Psoas muscle (tissue), 7 donors: ENCODE measurements at regions not wholly inside any gene's neighbourhood (a gene's known extent, or its start where the extent isn't known, plus 50 kb on each side); places are given as distances from the start of the nearest gene placed in this dataset.
"Not testable (repeated sequence)": the region's sequence is repeated elsewhere in the genome, so short reads cannot be mapped to it uniquely, and the experiment has no call there.

ENCODE experiments used
- ATAC-seq, 4 donors: fragments of 200-7000 bp; cut with Tn5 transposase; one replicate each; pipeline ENCODE4 v1.9.1; 2020; ENCODE audit warnings: moderate library complexity in 3 of 4, mild to moderate bottlenecking in 2 of 4
- DNase-seq, 2 donors: peaks; one replicate each; pipeline ENCODE4 v3.0.0-alpha.2; 2020
- H3K27ac ChIP-seq: fragments of 200-600 bp; one replicate; pipeline ENCODE4 v1.8.0; 2022
- H3K27me3 ChIP-seq, 3 donors: fragments of 200-600 bp in 1 of 3; one replicate each; pipeline versions ENCODE4 v1.6.1 to v1.8.0; 2013 to 2022; ENCODE audit warnings: low read length in 2 of 3, mild to moderate bottlenecking in 2 of 3, moderate library complexity in 1 of 3; ENCODE audit not compliant: insufficient read depth in 3 of 3
- H3K36me3 ChIP-seq, 2 donors: fragments of 200-600 bp in 1 of 2; one replicate each; pipeline versions ENCODE4 v1.6.1 to v1.8.0; 2013 to 2022; ENCODE audit warnings: low read depth in 1 of 2, mild to moderate bottlenecking in 1 of 2, moderate library complexity in 1 of 2; ENCODE audit not compliant: insufficient read depth in 1 of 2
- H3K4me1 ChIP-seq: fragments of 200-600 bp; one replicate; pipeline ENCODE4 v1.8.0; 2022
- H3K4me3 ChIP-seq: fragments of 200-600 bp; one replicate; pipeline ENCODE4 v1.8.0; 2022; ENCODE audit warnings: mild to moderate bottlenecking
- H3K9me3 ChIP-seq: fragments of 200-600 bp; one replicate; pipeline ENCODE4 v1.8.0; 2022
- WGBS, 3 donors: extraction: QIAGEN DNeasy Blood & Tissue Kit; methylation state at CpG; one replicate each; pipeline versions ENCODE4 v1.1.6 to v1.1.7; 2013; 5-methylcytosine and 5-hydroxymethylcytosine counted together
- intact Hi-C, 2 donors: fragments of 100-400 bp; cut with DNase I; formaldehyde crosslinking; loops; one replicate each; pipeline versions ENCODE4 v1.11.0 to v1.14.2; 2022
- TF ChIP-seq, protein P1 (sequence below): fragments of 200-600 bp; IDR thresholded peaks from one replicate; pipeline ENCODE4 v1.8.0; 2022; ENCODE audit warnings: antibody characterized with exemption
- donor health status: healthy with polysubstance abuse.
- donor health status: DM: no; HTN: no; CAD: no; lungs with moderate emphysema.
- donor health status: Bipolar disorder and iron deficiency.
- donor health status: healthy.
- donor health status: DM: yes; HTN: yes; CAD: no.
- donor health status: DM: no; HTN: no; CAD: no.
- donor health status: DM: yes; HTN: yes; CAD: no.

DNA sequence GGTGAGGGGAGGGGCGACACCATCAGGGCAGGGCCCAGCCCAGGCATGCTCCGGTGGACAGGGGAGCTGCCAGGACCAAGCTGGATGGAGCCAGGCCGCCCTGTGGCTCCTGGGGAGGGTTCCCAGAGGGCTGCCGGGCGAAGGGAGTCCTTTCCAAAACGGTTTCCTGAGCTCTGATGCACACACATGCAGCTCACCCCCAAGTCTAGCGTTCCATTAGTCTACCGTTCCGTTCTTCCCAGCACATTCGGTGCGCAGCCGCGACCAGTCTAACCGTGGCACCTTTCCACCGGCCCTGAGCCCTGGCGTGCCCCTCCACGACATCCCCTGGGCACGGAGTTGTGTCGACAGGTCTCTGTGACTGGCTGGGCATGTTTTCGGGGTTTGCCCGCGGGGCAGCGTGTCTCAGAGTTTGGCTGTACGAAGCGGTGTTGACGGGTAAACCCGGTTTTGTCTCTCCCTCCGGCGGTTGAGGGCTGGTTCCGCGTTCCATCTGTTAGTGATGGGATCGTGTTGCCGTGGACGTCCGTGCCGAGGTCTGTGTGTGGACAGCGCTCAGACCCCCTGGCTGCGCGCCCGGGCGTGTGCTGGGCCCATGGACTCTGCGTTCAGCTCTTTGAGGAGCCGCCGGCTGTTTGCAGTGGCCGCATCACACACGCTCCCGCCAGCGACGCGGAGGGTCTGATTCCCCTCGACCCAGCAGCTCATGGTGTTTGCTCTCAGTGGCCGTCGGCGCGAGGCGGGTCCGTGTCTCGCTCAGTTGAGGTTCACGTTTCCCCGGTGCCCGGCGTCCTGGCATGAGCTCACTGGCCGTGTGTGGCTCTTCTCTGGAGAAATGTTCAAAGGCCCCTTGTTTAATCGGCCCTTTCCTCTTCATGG, 121.2 kb downstream of the IGLL1 start:
- no peak overlapping the region for H3K27ac ChIP-seq
- TF ChIP-seq, protein P1, sequence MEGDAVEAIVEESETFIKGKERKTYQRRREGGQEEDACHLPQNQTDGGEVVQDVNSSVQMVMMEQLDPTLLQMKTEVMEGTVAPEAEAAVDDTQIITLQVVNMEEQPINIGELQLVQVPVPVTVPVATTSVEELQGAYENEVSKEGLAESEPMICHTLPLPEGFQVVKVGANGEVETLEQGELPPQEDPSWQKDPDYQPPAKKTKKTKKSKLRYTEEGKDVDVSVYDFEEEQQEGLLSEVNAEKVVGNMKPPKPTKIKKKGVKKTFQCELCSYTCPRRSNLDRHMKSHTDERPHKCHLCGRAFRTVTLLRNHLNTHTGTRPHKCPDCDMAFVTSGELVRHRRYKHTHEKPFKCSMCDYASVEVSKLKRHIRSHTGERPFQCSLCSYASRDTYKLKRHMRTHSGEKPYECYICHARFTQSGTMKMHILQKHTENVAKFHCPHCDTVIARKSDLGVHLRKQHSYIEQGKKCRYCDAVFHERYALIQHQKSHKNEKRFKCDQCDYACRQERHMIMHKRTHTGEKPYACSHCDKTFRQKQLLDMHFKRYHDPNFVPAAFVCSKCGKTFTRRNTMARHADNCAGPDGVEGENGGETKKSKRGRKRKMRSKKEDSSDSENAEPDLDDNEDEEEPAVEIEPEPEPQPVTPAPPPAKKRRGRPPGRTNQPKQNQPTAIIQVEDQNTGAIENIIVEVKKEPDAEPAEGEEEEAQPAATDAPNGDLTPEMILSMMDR, result no peak
- intact Hi-C loops, result no loop called here
- no peaks in the 10 kb centered on the region for H3K36me3 ChIP-seq
- H3K4me1 ChIP-seq, result no peaks in the 10 kb centered on the region
- 83 to 89% (median 87%) methylated on average over 61 to 64 of the region's 64 CpGs for whole genome bisulfite sequencing, 3 donors
- H3K27me3 ChIP-seq, result peaks cover 0 to 39% (median 14%) of the 10 kb centered on the region in 3 donors
- ATAC-seq (no peak), DNase-seq (no peak)
- no peak overlapping the region for H3K4me3 ChIP-seq
- H3K9me3 ChIP-seq, result no peaks in the 10 kb centered on the region

DNA sequence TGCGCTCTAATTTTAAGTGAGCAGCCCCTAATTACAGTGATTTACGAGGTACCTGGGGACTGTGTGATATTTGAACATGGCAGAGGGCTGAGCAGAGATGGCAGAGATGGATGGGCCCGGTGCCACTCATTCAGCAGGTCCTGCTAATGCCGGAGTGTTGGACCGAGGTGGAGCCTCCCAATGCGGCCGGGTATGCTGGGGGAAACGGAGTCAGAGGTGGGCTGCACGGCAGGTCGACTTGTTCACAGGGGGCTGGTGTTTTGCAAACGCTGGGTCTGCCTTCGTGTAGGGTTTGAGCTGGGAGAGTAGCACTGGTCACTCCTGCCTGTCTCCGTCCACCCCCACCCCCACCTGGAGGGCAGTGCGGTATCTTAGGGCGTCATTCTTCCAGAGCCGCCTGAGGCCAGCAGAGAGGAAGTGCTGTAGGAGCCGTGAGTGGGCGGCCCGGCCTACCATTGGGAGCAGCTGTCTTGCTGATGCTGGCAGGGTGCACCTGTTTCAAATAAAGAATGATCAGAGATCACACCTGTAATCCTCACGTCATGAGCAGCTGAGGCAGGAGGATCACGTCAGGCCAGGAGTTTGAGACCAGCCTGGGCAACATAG, 122.6 kb downstream of the IGLL1 start:
- Histone ChIP-seq H3K4me1 (no peaks in the 10 kb centered on the region), H3K27ac (no peak overlapping the region), H3K9me3 (no peaks in the 10 kb centered on the region), H3K36me3 (no peaks in the 10 kb centered on the region), H3K27me3 (peaks cover 0 to 36% (median 14%) of the 10 kb centered on the region in 3 donors), H3K4me3 (no peak overlapping the region)
- ATAC-seq (no peak), DNase-seq (no peak)
- WGBS, 3 donors, result 50 to 55% (median 51%) methylated on average over 21 of the region's 21 CpGs
- intact Hi-C loops, result no loop called here
- TF ChIP-seq, protein P1, result no peak

DNA sequence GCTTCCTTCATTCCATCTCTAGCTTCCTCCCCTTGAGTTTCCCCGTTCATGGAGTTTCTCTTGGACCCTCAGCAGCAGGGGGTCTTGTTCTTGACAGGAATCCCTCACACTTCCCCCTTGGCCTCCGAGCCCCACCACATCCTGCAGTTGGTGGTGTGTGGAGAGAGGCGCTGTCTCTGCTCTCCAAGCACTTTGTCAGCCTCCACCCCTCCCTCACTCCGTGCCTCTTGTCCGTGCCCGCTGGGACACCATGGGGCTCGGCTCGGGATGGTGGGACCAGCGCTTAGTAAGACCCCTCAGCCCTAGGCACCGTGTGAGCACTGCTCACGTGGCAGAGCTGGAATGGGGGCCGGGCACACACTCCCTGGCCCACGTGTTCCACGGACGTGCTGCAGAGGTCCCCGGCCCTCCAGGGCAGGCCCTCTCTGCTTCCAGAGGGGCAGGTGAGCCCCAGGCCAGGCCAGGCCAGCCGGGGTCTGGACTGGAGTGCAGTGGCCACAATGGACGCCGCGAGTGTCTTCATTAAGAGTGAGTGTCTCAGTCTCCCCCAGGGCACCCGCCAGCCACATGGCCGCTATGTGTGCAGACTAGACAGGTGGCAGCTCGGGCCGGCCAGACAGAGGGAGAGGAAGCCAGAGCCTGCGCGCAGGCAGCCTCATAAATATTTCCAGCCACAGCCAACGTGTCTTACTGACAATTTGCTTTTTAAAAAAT, 123.3 kb downstream of the IGLL1 start:
- H3K4me3 ChIP-seq, H3K9me3 ChIP-seq, H3K4me1 ChIP-seq, H3K36me3 ChIP-seq, ATAC-seq, H3K27ac ChIP-seq, DNase-seq, intact Hi-C loops: not testable (repeated sequence)
- WGBS, 3 donors, result 38 to 48% (median 40%) methylated on average over 27 of the region's 27 CpGs
- H3K27me3 ChIP-seq, result peaks cover 0 to 35% (median 12%) of the 10 kb centered on the region in 3 donors

DNA sequence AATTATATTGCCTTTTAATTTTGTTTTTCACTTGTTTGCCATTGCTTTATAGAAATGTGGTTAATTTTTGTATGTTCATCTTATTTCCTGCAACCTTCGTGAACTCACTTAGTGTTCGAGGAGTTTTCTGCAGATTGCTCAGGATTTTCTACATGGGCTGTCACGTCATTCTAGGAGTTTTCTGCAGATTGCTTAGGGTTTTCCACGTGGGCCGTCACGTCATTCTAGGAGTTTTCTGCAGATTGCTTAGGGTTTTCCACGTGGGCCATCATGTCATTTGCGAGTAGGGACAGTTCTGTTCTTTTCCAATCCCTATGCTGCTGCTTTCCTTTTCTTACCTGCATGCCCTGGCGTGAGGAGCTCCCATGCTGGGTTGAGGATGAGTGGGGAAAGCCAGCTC, 125.7 kb downstream of the IGLL1 start:
- not testable (repeated sequence) for H3K4me3 ChIP-seq
- WGBS, 3 donors, result 70 to 84% (median 76%) methylated on average over 8 to 9 of the region's 9 CpGs

DNA sequence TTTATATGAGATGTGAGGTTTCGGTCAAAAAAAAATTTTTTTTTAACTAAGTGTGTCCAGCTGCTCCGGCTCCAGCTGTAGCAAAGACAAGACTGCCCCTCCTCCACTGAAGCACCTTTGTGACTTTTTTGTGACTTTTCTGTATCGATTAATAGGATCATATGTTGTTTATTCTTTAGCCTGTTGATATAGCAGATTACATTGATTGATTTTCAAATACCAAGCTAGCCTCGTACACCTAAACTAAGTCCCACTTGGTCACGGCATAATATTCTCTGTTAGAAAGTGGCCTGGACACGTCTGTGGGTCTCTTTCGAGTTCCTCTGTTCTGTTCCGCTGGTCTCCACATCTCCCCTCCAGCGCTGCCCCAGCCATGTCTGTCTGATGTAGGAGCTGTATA, 126.8 kb downstream of the IGLL1 start:
- DNase-seq (no peak), ATAC-seq (no peak)
- TF ChIP-seq, protein P1, result no peak
- peaks cover 0 to 21% (median 9%) of the 10 kb centered on the region in 3 donors for H3K27me3 ChIP-seq
- no peaks in the 10 kb centered on the region for H3K36me3 ChIP-seq
- H3K27ac ChIP-seq, result no peak overlapping the region
- H3K4me3 ChIP-seq, result no peak overlapping the region
- no peaks in the 10 kb centered on the region for H3K4me1 ChIP-seq
- no peaks in the 10 kb centered on the region for H3K9me3 ChIP-seq
- 67 to 74% (median 67%) methylated on average over 9 of the region's 9 CpGs for WGBS, 3 donors
- intact Hi-C loops, result no loop called here

More for the DNA sequence above, 125.7 kb downstream of the IGLL1 start:
- H3K27ac ChIP-seq, H3K36me3 ChIP-seq, H3K9me3 ChIP-seq, intact Hi-C loops, DNase-seq, H3K4me1 ChIP-seq, ATAC-seq: not testable (repeated sequence)
- H3K27me3 ChIP-seq, result peaks cover 0 to 26% (median 9%) of the 10 kb centered on the region in 3 donors
